ENCODE measurements at regions not wholly inside any gene's neighbourhood (a gene's known extent, or its start where the extent isn't known, plus 50 kb on each side); places are given as distances from the start of the nearest gene placed in this dataset.

DNA sequence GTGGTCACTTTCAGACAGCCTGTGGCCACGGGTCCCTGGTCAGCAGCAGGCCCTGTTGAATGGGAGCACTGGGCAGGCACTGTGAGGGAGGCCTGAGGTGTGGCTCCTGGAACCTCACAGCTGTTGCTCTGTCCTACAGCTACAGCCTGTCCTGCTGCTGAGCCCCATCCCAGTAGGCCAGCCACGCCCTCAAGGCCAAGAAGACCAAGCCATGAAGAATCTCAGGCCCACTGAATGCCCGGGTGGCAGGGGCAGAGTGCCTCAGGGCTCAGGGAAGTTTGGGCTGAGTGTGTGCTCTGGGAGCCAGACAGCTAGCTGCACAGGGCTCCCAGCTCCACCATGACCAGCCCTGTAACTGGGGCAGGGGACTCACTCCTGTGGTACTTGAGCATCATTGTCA lies 363.5 kb upstream of the NUPR2 start:
- Histone ChIP-seq H3K23me2 (ENCODE audit: insufficient read length, low read depth, low read length, poor library complexity, severe bottlenecking) (no peaks in the 10 kb centered on the region), H2BK12ac (ENCODE audit: insufficient read length, low read depth, low read length) (no peak overlapping the region), H2BK5ac (ENCODE audit: insufficient read length, low read length) (no peak overlapping the region), H4K5ac (ENCODE audit: insufficient read length, low read depth, low read length) (no peak overlapping the region), H3T11ph (ENCODE audit: low read length) (no peak overlapping the region), H2BK15ac (ENCODE audit: low read depth, low read length) (no peak overlapping the region), H3K4me1 (ENCODE audit: insufficient read depth, low read length) (no peaks in the 10 kb centered on the region), H3K79me1 (ENCODE audit: insufficient read depth, low read depth, low read length, poor library complexity, severe bottlenecking) (no peaks in the 10 kb centered on the region), H2BK20ac (ENCODE audit: low read depth, low read length, poor library complexity, severe bottlenecking) (no peak overlapping the region), H4K20me1 (ENCODE audit: control insufficient read depth, insufficient read depth, insufficient read length) (no peaks in the 10 kb centered on the region), H4K8ac (replicated peaks; ENCODE audit: insufficient read length, low read depth, low read length) (no peak overlapping the region), H2AK5ac (ENCODE audit: insufficient read length, low read length) (no peak overlapping the region), H4K91ac (ENCODE audit: insufficient read length, low read depth, low read length) (no peak overlapping the region), H3K9me3 (ENCODE audit: control insufficient read depth, low read depth, low read length) (peaks cover 86% of the 10 kb centered on the region), H3K14ac (ENCODE audit: insufficient read depth, low read length) (no peak overlapping the region), H3K4me2 (ENCODE audit: insufficient read depth, insufficient read length, low read length) (no peak overlapping the region), H3K27me3 (ENCODE audit: insufficient read depth, low read length) (no peaks in the 10 kb centered on the region), H3K79me2 (ENCODE audit: insufficient read depth, low read length) (no peaks in the 10 kb centered on the region), H3K27ac (ENCODE audit: insufficient read length, low read depth, low read length) (no peak overlapping the region), H3K4ac (ENCODE audit: low read depth, low read length) (no peak overlapping the region), H2AFZ (ENCODE audit: low read length) (no peak overlapping the region), H3K56ac (ENCODE audit: insufficient read length, low read depth, low read length) (no peak overlapping the region), H2BK120ac (ENCODE audit: low read depth, low read length, poor library complexity, severe bottlenecking) (no peak overlapping the region), H3K18ac (ENCODE audit: insufficient read length, low read depth, low read length) (no peak overlapping the region), H3K9ac (ENCODE audit: extremely low read depth, insufficient read length, low read length) (no peak overlapping the region), H3K23ac (ENCODE audit: insufficient read length, low read depth, low read length) (no peak overlapping the region)
- Mint-ChIP-seq H3K9me3 (peaks cover 96 to 99% of the 10 kb centered on the region in 2 experiments), H3K27ac (no peak overlapping the region), H3K4me1 (no peaks in the 10 kb centered on the region), H3K36me3 (ENCODE audit: insufficient read depth in 1 of 3, low read depth in 3 of 3) (peaks cover 16 to 34% (median 30%) of the 10 kb centered on the region in 3 experiments; a peak in 6 of 7 replicates), H3K27me3 (ENCODE audit: low read depth) (peaks cover 14% of the 10 kb centered on the region), H3K4me3 (no peak overlapping the region)
- TF ChIP-seq, protein P1, sequence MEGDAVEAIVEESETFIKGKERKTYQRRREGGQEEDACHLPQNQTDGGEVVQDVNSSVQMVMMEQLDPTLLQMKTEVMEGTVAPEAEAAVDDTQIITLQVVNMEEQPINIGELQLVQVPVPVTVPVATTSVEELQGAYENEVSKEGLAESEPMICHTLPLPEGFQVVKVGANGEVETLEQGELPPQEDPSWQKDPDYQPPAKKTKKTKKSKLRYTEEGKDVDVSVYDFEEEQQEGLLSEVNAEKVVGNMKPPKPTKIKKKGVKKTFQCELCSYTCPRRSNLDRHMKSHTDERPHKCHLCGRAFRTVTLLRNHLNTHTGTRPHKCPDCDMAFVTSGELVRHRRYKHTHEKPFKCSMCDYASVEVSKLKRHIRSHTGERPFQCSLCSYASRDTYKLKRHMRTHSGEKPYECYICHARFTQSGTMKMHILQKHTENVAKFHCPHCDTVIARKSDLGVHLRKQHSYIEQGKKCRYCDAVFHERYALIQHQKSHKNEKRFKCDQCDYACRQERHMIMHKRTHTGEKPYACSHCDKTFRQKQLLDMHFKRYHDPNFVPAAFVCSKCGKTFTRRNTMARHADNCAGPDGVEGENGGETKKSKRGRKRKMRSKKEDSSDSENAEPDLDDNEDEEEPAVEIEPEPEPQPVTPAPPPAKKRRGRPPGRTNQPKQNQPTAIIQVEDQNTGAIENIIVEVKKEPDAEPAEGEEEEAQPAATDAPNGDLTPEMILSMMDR (conservative IDR thresholded peaks at IDR 0.05) = no peak
- no peak for DNase-seq
- WGBS (ENCODE audit: extremely low coverage, insufficient read length, low lambda C conversion rate) = no CpG with 5 or more reads among the region's 3 CpGs

Measured in H9 (cell line).